Germinal center (tissue), 1 donor: ENCODE measurements at regions not wholly inside any gene's neighbourhood (a gene's known extent, or its start where the extent isn't known, plus 50 kb on each side); places are given as distances from the start of the nearest gene placed in this dataset.

Experiments
- DNase-seq: peaks from one replicate; pipeline ENCODE4 v3.0.0; 2012; ENCODE audit warnings: mixed read lengths, low spot score

GRCh38 chr4:188197566-188197965, 58.3 kb downstream of the TRIML1 start:
- DNase-seq: no peak

- no peak for DNase-seq
Measured at GRCh38 chr4:188198982-188199792, 59.9 kb downstream of the TRIML1 start.

- no peak for DNase-seq
Measured at GRCh38 chr4:188201851-188202250, 62.6 kb downstream of the TRIML1 start.

- no peak for DNase-seq
Measured at GRCh38 chr4:188206783-188207182, 67.5 kb downstream of the TRIML1 start.

GRCh38 chr4:188214861-188215260, 75.6 kb downstream of the TRIML1 start:
- no peak for DNase-seq

GRCh38 chr4:188218392-188218791, 79.2 kb downstream of the TRIML1 start:
- no peak for DNase-seq

GRCh38 chr4:188220006-188220405, 80.8 kb downstream of the TRIML1 start:
- DNase-seq: no peak

GRCh38 chr4:188221090-188221489, 81.8 kb downstream of the TRIML1 start:
- DNase-seq: no peak

GRCh38 chr4:188228279-188228678, 89.0 kb downstream of the TRIML1 start:
- no peak for DNase-seq

GRCh38 chr4:188232428-188232827, 93.2 kb downstream of the TRIML1 start:
- DNase-seq: no peak

- DNase-seq: no peak
Measured at GRCh38 chr4:188242041-188242440, 102.8 kb downstream of the TRIML1 start.

- no peak for DNase-seq
Measured at GRCh38 chr4:188245651-188246050, 106.4 kb downstream of the TRIML1 start.

GRCh38 chr4:188246488-188246887, 107.2 kb downstream of the TRIML1 start:
- no peak for DNase-seq

- DNase-seq: no peak
Measured at GRCh38 chr4:188254211-188254610, 115.0 kb downstream of the TRIML1 start.

- no peak for DNase-seq
Measured at GRCh38 chr4:188262464-188262863, 123.2 kb downstream of the TRIML1 start.

GRCh38 chr4:188263321-188263720, 124.1 kb downstream of the TRIML1 start:
- DNase-seq: no peak

GRCh38 chr4:188266386-188266785, 127.1 kb downstream of the TRIML1 start:
- DNase-seq: no peak

- DNase-seq: no peak
Measured at GRCh38 chr4:188268131-188268908, 129.1 kb downstream of the TRIML1 start.

GRCh38 chr4:188270273-188271069, 131.2 kb downstream of the TRIML1 start:
- no peak for DNase-seq

- DNase-seq: no peak
Measured at GRCh38 chr4:188275686-188276085, 136.4 kb downstream of the TRIML1 start.

GRCh38 chr4:188279184-188279583, 139.9 kb downstream of the TRIML1 start:
- DNase-seq: no peak

- no peak for DNase-seq
Measured at GRCh38 chr4:188282471-188283232, 143.4 kb downstream of the TRIML1 start.
